ENCODE measurements at regions not wholly inside any gene's neighbourhood (a gene's known extent, or its start where the extent isn't known, plus 50 kb on each side); places are given as distances from the start of the nearest gene placed in this dataset.

DNA sequence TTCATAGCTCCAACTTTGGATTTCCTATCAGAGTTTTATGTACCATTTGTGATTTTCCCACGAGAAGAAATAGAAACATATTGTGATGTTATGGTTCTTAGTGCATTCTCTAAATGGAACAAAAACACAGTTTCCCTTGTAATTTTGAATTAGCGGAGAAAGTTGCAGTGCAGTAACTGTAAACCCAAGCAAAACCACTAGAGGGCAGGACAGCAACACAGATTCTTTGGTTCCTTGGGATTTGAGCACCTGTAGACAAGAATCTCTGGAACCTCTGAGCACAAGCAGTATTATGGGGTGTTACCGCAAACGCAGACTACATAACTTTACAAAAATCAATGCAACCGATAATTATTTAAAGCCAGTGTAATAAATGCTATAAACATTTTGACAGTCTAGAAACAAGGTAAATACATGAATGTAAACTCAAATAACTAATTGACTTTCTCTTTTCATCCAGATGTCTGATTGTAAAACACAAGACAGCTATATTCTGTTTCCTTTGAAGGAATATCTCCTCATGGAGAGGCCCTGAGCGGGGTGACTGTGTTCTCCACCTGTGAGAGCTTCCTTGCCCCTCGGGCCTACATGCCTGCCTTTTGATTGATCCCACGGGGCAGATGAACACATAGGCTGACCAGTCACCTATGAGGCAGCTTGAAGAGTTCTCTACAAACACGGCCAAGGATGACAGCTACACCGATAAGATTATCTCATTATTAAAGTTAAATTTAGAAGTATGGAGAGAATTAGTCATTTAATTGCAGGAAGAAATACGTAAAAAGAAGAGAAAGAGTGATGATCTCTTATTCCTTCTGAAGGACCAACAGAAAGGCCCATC, 67.5 kb upstream of the COL21A1 start:
- Histone ChIP-seq H3K4me1 (peaks cover 6% of the 10 kb centered on the region), H3K27me3 (no peaks in the 10 kb centered on the region), H3K9me3 (no peaks in the 10 kb centered on the region), H3K27ac (no peak overlapping the region), H3K36me3 (no peaks in the 10 kb centered on the region), H3K4me3 (no peak overlapping the region)
- no peak for DNase-seq (ENCODE audit: low spot score in 2 of 2)
- 77% methylated on average over 11 of the region's 11 CpGs for WGBS
- TF ChIP-seq, protein P1, sequence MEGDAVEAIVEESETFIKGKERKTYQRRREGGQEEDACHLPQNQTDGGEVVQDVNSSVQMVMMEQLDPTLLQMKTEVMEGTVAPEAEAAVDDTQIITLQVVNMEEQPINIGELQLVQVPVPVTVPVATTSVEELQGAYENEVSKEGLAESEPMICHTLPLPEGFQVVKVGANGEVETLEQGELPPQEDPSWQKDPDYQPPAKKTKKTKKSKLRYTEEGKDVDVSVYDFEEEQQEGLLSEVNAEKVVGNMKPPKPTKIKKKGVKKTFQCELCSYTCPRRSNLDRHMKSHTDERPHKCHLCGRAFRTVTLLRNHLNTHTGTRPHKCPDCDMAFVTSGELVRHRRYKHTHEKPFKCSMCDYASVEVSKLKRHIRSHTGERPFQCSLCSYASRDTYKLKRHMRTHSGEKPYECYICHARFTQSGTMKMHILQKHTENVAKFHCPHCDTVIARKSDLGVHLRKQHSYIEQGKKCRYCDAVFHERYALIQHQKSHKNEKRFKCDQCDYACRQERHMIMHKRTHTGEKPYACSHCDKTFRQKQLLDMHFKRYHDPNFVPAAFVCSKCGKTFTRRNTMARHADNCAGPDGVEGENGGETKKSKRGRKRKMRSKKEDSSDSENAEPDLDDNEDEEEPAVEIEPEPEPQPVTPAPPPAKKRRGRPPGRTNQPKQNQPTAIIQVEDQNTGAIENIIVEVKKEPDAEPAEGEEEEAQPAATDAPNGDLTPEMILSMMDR (IDR thresholded peaks at IDR 0.05), result peak in 1 of 2 donors; percentile 47
- TF ChIP-seq POLR2A (IDR thresholded peaks at IDR 0.05), result no peak

DNA sequence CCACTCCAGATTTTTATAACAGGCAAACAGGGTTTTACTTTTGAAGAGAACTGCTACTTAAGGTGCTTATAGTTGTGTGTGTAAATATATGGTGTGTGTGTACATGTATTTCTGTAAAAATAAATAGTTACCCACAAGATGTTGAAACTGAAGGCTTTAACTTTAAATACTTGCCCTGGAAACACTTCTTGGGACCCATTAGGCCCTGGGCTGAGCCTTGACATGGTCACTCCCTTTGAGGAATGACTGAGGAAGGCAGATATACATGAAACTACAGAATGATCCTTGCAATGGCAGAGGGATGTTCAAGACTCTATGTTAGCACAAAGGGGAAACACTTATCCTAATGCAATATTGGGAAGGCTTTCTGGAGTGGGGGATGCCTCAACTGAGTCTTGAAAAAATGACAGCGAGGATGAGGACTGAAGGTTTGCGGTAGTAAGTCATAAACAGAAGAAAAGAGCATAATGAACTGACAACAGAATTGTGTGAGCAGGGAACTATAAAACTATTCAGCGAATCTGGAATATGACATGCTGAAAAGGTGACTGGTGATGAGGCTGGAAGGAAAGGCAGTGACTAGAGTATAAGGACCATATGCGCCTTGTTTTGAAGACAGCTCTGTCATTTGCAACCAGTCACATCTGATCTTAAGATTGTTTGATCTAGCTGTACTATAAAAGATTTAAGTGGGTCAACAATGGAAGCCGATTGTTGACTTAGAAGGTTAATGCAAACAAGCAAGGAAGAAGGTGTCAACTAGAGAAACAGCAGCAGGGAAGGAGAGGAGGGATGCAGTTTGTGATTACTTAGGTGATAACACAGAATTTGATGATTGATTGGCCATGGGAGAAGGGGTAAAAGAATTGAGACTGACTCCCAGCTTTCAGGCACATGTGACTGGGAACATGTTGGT, 64.4 kb upstream of the COL21A1 start:
- Histone ChIP-seq H3K36me3 (no peaks in the 10 kb centered on the region), H3K27me3 (no peaks in the 10 kb centered on the region), H3K9me3 (no peaks in the 10 kb centered on the region), H3K4me1 (peaks cover 6% of the 10 kb centered on the region), H3K27ac (no peak overlapping the region), H3K4me3 (no peak overlapping the region)
- TF ChIP-seq, protein P1 (IDR thresholded peaks at IDR 0.05), result no peak
- TF ChIP-seq POLR2A (IDR thresholded peaks at IDR 0.05) (no peak), EP300 (IDR thresholded peaks at IDR 0.05) (no peak), POLR2AphosphoS5 (IDR thresholded peaks at IDR 0.05) (no peak)
- 92% methylated on average over 5 of the region's 5 CpGs for WGBS
- no peak for DNase-seq (ENCODE audit: low spot score in 2 of 2)

DNA sequence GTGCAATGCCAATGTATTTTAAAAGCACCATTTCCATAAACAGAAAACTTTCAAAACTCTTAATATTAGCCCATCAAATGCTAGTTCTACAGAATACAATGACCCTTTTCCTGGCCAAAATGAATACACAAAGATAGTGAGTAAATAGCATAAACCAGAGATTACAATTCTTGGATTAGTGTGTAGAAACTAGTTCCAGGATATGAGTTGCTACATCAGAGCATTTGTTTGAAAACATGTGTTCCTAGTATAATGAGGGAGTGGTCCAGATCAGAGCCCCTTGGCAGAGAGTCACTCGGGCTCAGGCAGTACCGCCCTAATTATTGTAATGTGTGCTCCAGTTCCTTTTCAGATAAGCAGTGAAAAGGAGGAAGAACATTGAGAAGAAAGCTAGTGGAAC, 63.7 kb upstream of the COL21A1 start:
- no peak overlapping the region for H3K4me3 ChIP-seq
- H3K27ac ChIP-seq, result no peak overlapping the region
- no peak for DNase-seq (ENCODE audit: low spot score in 2 of 2)
- 22% methylated on average over 2 of the region's 2 CpGs for WGBS
- peaks cover 6% of the 10 kb centered on the region for H3K4me1 ChIP-seq
- H3K27me3 ChIP-seq, result no peaks in the 10 kb centered on the region
- H3K9me3 ChIP-seq, result no peaks in the 10 kb centered on the region
- TF ChIP-seq, protein P1 (IDR thresholded peaks at IDR 0.05), result no peak
- TF ChIP-seq POLR2A (IDR thresholded peaks at IDR 0.05) (no peak), POLR2AphosphoS5 (IDR thresholded peaks at IDR 0.05) (no peak), EP300 (IDR thresholded peaks at IDR 0.05) (no peak)
- H3K36me3 ChIP-seq, result no peaks in the 10 kb centered on the region

DNA sequence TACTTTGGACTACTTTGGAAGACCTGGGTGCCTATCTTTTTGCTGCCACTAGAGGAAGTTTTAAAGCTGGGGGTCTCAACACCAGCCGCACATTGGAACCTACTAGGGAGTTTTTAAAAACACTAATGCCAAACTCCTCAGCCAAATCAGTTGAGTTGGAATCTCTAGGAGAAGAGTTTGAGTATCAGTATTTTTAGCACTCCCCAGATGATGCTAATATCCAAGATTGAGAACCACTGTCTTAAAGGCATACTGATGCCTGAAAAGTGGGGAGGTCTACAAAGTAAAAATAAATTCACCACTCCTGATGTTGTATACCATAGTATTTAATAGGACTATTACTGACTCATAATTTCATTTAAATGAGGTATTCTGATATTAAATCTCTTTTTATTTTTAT, 62.9 kb upstream of the COL21A1 start:
- no peaks in the 10 kb centered on the region for H3K27me3 ChIP-seq
- no peak overlapping the region for H3K27ac ChIP-seq
- 91% methylated on average over 1 of the region's 1 CpG for WGBS
- DNase-seq (ENCODE audit: low spot score in 2 of 2), result no peak
- no peaks in the 10 kb centered on the region for H3K36me3 ChIP-seq
- no peak overlapping the region for H3K4me3 ChIP-seq
- H3K4me1 ChIP-seq, result peaks cover 6% of the 10 kb centered on the region
- TF ChIP-seq, protein P1 (IDR thresholded peaks at IDR 0.05), result no peak
- TF ChIP-seq POLR2AphosphoS5 (IDR thresholded peaks at IDR 0.05), result no peak
- no peaks in the 10 kb centered on the region for H3K9me3 ChIP-seq

DNA sequence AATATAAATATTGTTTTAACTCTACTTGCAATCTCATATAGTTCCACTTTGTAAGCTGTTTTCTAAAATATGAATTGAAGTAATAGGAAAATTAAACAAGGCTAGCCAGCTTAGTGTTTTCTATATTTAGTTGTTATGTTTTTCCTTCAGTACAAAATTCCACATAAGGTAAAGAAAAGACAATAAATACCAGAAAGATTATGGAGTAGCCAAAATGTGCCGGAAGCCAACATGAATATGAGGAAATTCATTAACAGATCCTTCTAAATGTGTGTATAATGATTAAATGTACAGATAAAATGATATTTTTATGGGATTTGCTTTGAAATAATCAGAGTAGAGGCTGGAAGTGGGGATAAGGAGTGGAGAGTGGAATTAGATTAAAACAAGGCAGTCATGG, 52.5 kb upstream of the COL21A1 start:
- Histone ChIP-seq H3K27me3 (no peaks in the 10 kb centered on the region), H3K4me3 (no peak overlapping the region), H3K4me1 (no peaks in the 10 kb centered on the region), H3K36me3 (no peaks in the 10 kb centered on the region), H3K27ac (no peak overlapping the region), H3K9me3 (no peaks in the 10 kb centered on the region)
- WGBS, result 88% methylated on average over 1 of the region's 1 CpG
- TF ChIP-seq, protein P1 (IDR thresholded peaks at IDR 0.05), result no peak
- TF ChIP-seq POLR2AphosphoS5 (IDR thresholded peaks at IDR 0.05) (no peak), EP300 (IDR thresholded peaks at IDR 0.05) (no peak), POLR2A (IDR thresholded peaks at IDR 0.05) (no peak)
- no peak for DNase-seq (ENCODE audit: low spot score in 2 of 2)

Measured in suprapubic skin (tissue), 4 donors.